ENCODE measurements at regions not wholly inside any gene's neighbourhood (a gene's known extent, or its start where the extent isn't known, plus 50 kb on each side); places are given as distances from the start of the nearest gene placed in this dataset.

GRCh38 chr13:21785990-21786389, 115.1 kb downstream of the FGF9 start:
- TF ChIP-seq CTCF (IDR thresholded peaks at IDR 0.05) (no peak), EZH2 (IDR thresholded peaks at IDR 0.05; ENCODE audit: borderline replicate concordance, insufficient read depth, low read depth, low read length, poor library complexity, severe bottlenecking) (no peak)

Data from B cell (primary cell).